Adrenal gland (tissue), 5 donors: ENCODE measurements at regions not wholly inside any gene's neighbourhood (a gene's known extent, or its start where the extent isn't known, plus 50 kb on each side); places are given as distances from the start of the nearest gene placed in this dataset.

Source experiments
- CTCF ChIP-seq, 6 experiments: fragments of 450-650 bp in 4 of 6; fragments of 200-600 bp in 2 of 6; sonication (generic) in 1 of 6; IDR thresholded peaks; 1 replicate in 5 of 6; 2 replicates in 1 of 6; pipeline versions ENCODE4 v1.5.1 to v1.8.0; 2016 to 2021; ENCODE audit warnings: antibody characterized with exemption in 6 of 6, mild to moderate bottlenecking in 2 of 6, moderate library complexity in 1 of 6
- POLR2A ChIP-seq, 2 donors: fragments of 450-650 bp; IDR thresholded peaks; one replicate each; pipeline ENCODE4 v1.6.1; 2017; ENCODE audit warnings: antibody characterized with exemption in 2 of 2, mild to moderate bottlenecking in 2 of 2, moderate library complexity in 1 of 2
- donor health status: DM: no; HTN: no; CAD: no.

- no peak for TF ChIP-seq POLR2A (IDR thresholded peaks at IDR 0.05)
- TF ChIP-seq CTCF (IDR thresholded peaks at IDR 0.05), result no peak
Measured at GRCh38 chr5:61808091-61808490, 476.0 kb downstream of the ZSWIM6 start.
